Keratinocyte (primary cell): ENCODE measurements at regions not wholly inside any gene's neighbourhood (a gene's known extent, or its start where the extent isn't known, plus 50 kb on each side); places are given as distances from the start of the nearest gene placed in this dataset.

Experiments used
- CTCF ChIP-seq, 3 experiments: IDR thresholded peaks in 1 of 3; conservative IDR thresholded peaks in 1 of 3; optimal IDR thresholded peaks in 1 of 3; 2 replicates in 2 of 3; 3 replicates in 1 of 3; pipeline versions ENCODE3 to v1.5.1; 2011; ENCODE audit warnings: low read length in 3 of 3, mild to moderate bottlenecking in 3 of 3, moderate library complexity in 2 of 3, control low read depth in 1 of 3, inconsistent platforms in 1 of 3; ENCODE audit not compliant: insufficient read depth in 2 of 3; ENCODE audit errors: extremely low read depth in 1 of 3
- EZH2 ChIP-seq: IDR thresholded peaks from one replicate; pipeline ENCODE4 v1.6.1; 2012; ENCODE audit warnings: inconsistent platforms, mild to moderate bottlenecking, low read length, moderate library complexity

- no peak for TF ChIP-seq CTCF (optimal IDR thresholded peaks at IDR 0.05 in 1 of 3, IDR thresholded peaks at IDR 0.05 in 1 of 3, conservative IDR thresholded peaks at IDR 0.05 in 1 of 3; ENCODE audit: extremely low read depth in 1 of 3, insufficient read depth in 2 of 3, low read length in 3 of 3)
- TF ChIP-seq EZH2: no peak
Observed at GRCh38 chr2:107615039-107615438, 211.7 kb upstream of the RGPD4 start.
